ENCODE measurements at regions not wholly inside any gene's neighbourhood (a gene's known extent, or its start where the extent isn't known, plus 50 kb on each side); places are given as distances from the start of the nearest gene placed in this dataset.

DNA sequence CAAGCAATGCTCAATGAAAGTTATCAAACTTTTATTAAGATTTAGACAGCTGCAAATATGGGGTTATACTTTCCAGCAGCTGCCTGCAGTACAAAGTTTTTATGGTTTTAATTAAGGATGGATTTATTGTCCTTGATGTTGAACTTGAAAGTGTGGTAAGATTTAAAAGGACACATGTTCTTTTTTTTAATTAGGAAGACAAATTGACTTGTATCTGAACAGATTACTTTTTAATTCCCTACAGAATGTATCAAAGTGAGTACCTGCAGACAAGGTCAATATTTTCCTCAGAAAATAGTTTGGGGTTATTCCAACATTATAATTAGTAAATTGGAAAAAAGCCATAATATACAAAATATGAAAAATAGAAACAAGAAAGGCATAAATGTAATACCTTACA is 218.2 kb upstream of the NEIL3 start:
- intact Hi-C loops (cut with DNase I; ENCODE audit: low total_unique reads), result no loop called here
- Histone ChIP-seq H3K4me1 (no peaks in the 10 kb centered on the region), H3K36me3 (no peaks in the 10 kb centered on the region), H3K27ac (no peak overlapping the region), H3K9me3 (no peaks in the 10 kb centered on the region), H3K27me3 (no peaks in the 10 kb centered on the region), H3K4me3 (no peak overlapping the region)
- no peak for DNase-seq
- TF ChIP-seq, protein P1, sequence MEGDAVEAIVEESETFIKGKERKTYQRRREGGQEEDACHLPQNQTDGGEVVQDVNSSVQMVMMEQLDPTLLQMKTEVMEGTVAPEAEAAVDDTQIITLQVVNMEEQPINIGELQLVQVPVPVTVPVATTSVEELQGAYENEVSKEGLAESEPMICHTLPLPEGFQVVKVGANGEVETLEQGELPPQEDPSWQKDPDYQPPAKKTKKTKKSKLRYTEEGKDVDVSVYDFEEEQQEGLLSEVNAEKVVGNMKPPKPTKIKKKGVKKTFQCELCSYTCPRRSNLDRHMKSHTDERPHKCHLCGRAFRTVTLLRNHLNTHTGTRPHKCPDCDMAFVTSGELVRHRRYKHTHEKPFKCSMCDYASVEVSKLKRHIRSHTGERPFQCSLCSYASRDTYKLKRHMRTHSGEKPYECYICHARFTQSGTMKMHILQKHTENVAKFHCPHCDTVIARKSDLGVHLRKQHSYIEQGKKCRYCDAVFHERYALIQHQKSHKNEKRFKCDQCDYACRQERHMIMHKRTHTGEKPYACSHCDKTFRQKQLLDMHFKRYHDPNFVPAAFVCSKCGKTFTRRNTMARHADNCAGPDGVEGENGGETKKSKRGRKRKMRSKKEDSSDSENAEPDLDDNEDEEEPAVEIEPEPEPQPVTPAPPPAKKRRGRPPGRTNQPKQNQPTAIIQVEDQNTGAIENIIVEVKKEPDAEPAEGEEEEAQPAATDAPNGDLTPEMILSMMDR (IDR thresholded peaks at IDR 0.05), result no peak
- no peak for TF ChIP-seq POLR2A (IDR thresholded peaks at IDR 0.05)

DNA sequence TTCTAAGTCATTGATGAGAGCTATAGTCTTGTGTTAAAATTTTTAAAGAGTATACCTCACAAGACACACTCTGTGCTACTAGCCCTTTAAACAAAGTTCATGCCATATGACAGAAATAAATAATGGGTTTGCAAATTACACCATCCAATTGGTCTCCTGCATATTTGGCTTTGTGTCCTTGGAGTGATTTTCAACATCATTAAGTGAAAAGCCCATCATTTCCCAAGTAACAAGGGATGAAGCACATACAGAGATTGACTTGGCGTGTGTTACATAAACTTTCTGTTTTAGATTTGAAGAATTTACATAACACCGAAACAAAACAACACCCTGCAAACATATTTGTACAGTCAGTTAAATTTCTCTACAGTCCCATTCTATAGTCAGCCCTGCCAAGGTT is 216.9 kb upstream of the NEIL3 start:
- H3K4me3 ChIP-seq, result no peak overlapping the region
- no peak for DNase-seq
- H3K36me3 ChIP-seq, result no peaks in the 10 kb centered on the region
- no peaks in the 10 kb centered on the region for H3K27me3 ChIP-seq
- no peak overlapping the region for H3K27ac ChIP-seq
- H3K9me3 ChIP-seq, result no peaks in the 10 kb centered on the region
- no peak for TF ChIP-seq POLR2A (IDR thresholded peaks at IDR 0.05)
- TF ChIP-seq, protein P1 (IDR thresholded peaks at IDR 0.05), result no peak
- H3K4me1 ChIP-seq, result no peaks in the 10 kb centered on the region
- intact Hi-C loops (cut with DNase I; ENCODE audit: low total_unique reads), result no loop called here

DNA sequence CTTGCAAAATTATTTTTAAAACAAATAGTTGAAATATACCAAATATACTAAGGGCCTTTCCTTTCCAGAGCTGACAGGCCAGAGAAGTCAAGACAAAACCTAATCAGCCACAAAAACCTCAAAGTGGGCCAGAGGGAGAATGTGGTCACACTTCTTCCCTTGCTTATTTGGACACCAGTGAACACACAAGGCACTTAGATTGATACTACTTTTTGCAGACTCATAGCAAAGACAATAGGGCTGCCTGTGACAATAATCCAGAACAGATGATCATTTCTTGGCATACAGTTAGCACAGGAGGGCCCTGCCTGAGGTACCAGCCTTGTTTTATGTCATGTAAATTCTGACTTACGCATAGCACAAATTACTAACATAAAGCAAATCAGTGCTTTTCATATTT is 215.7 kb upstream of the NEIL3 start:
- H3K27ac ChIP-seq, result no peak overlapping the region
- DNase-seq, result no peak
- TF ChIP-seq, protein P1 (IDR thresholded peaks at IDR 0.05), result no peak
- TF ChIP-seq POLR2A (IDR thresholded peaks at IDR 0.05), result no peak
- intact Hi-C loops (cut with DNase I; ENCODE audit: low total_unique reads), result no loop called here
- H3K4me1 ChIP-seq, result no peaks in the 10 kb centered on the region
- no peaks in the 10 kb centered on the region for H3K27me3 ChIP-seq
- H3K9me3 ChIP-seq, result no peaks in the 10 kb centered on the region
- H3K4me3 ChIP-seq, result no peak overlapping the region
- H3K36me3 ChIP-seq, result no peaks in the 10 kb centered on the region

DNA sequence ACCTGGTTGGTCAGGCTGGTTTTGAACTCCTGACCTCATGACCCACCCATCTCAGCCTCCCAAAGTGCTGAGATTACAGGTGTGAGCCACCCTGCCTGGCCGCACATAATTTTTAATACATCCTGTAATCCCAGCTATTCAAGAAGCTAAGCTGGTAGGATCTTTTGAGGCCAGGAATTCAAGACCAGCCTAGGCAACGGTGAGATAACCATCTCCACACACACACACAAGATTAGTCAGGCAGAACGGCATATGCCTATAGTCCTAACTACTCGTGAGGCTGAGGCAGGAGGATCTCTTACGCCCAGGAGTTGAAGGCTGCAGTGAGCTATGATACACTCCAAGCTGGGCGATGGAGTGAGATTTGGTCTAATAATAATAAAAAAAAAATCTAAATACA is 212.4 kb upstream of the NEIL3 start:
- no peak for DNase-seq
- no peaks in the 10 kb centered on the region for H3K9me3 ChIP-seq
- no peaks in the 10 kb centered on the region for H3K4me1 ChIP-seq
- H3K27me3 ChIP-seq, result no peaks in the 10 kb centered on the region
- no peaks in the 10 kb centered on the region for H3K36me3 ChIP-seq
- TF ChIP-seq, protein P1 (IDR thresholded peaks at IDR 0.05), result no peak
- TF ChIP-seq POLR2A (IDR thresholded peaks at IDR 0.05), result no peak
- intact Hi-C loops (cut with DNase I; ENCODE audit: low total_unique reads), result no loop called here
- no peak overlapping the region for H3K4me3 ChIP-seq
- no peak overlapping the region for H3K27ac ChIP-seq

DNA sequence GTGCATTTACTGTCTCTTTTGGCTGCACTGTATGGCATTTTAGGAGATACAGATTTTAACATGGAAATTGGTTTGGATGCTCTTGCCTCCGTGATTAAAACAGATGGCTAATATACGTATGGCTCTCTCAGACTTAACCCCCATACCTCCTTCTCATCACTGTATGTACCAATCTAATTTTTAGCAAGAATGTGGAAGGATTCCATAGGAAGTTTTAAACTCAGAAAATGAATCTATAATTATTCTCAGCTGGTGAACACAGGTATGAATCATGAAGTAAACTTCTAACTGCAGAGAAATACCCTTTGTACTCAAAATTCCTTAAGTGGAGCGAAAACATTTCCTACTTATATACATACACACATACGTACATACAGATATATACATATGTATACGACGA is 210.5 kb upstream of the NEIL3 start:
- no peak overlapping the region for H3K27ac ChIP-seq
- no peak overlapping the region for H3K4me3 ChIP-seq
- H3K9me3 ChIP-seq, result no peaks in the 10 kb centered on the region
- no peak for DNase-seq
- TF ChIP-seq, protein P1 (IDR thresholded peaks at IDR 0.05), result no peak
- no peak for TF ChIP-seq POLR2A (IDR thresholded peaks at IDR 0.05)
- no peaks in the 10 kb centered on the region for H3K27me3 ChIP-seq
- no peaks in the 10 kb centered on the region for H3K36me3 ChIP-seq
- no peaks in the 10 kb centered on the region for H3K4me1 ChIP-seq
- intact Hi-C loops (cut with DNase I; ENCODE audit: low total_unique reads), result no loop called here

All from uterus (tissue), 3 donors.